ENCODE measurements at regions not wholly inside any gene's neighbourhood (a gene's known extent, or its start where the extent isn't known, plus 50 kb on each side); places are given as distances from the start of the nearest gene placed in this dataset.

DNA sequence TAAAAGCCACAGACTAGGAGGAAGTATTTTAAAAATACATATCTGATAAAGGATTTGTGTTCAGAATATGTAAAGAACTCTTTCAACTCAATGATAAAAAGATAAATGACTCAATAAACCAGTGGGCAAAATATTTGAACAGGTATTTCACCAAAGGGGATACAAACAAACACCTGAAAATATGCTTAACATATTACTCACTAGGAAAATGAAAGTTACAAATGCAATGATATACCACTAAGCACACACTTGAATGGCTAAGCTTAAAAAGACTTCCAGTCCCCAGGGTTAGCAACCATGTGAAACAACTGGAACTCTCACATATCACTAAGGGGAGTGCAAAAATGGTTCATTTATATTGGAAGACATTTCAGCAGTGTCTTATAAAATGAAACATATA, 131.6 kb downstream of the SLIT2 start:
- TF ChIP-seq, protein P1, sequence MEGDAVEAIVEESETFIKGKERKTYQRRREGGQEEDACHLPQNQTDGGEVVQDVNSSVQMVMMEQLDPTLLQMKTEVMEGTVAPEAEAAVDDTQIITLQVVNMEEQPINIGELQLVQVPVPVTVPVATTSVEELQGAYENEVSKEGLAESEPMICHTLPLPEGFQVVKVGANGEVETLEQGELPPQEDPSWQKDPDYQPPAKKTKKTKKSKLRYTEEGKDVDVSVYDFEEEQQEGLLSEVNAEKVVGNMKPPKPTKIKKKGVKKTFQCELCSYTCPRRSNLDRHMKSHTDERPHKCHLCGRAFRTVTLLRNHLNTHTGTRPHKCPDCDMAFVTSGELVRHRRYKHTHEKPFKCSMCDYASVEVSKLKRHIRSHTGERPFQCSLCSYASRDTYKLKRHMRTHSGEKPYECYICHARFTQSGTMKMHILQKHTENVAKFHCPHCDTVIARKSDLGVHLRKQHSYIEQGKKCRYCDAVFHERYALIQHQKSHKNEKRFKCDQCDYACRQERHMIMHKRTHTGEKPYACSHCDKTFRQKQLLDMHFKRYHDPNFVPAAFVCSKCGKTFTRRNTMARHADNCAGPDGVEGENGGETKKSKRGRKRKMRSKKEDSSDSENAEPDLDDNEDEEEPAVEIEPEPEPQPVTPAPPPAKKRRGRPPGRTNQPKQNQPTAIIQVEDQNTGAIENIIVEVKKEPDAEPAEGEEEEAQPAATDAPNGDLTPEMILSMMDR (IDR thresholded peaks at IDR 0.05), result no peak
- no peaks in the 10 kb centered on the region for H3K27me3 ChIP-seq (ENCODE audit: control insufficient read depth, insufficient read depth, low read length)

DNA sequence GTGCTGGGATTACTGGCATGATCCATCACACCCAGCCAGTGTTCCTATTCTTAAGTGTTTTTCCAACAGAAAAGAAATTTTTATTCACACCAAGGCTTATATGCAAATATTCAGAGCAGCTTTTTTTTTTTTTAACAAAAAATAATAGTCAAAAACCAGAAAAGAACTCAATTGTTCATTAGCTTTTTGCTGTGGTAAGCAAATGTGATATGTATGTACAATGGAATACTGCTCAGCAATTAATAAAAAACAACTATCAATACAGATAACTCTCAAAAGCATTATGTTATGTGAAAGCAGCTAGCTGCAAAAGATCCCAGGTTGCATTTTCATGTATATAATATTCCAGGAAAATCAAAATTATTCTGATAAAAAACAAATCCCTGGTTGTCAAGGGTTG, 132.3 kb downstream of the SLIT2 start:
- TF ChIP-seq, protein P1 (IDR thresholded peaks at IDR 0.05), result no peak
- no peaks in the 10 kb centered on the region for H3K36me3 ChIP-seq (ENCODE audit: control insufficient read depth, insufficient read depth, low read length)
- H2AFZ ChIP-seq, result no peak overlapping the region
- no peak overlapping the region for H3K9ac ChIP-seq
- H3K27me3 ChIP-seq (ENCODE audit: control insufficient read depth, insufficient read depth, low read length), result no peaks in the 10 kb centered on the region
- no peaks in the 10 kb centered on the region for H3K4me1 ChIP-seq
- H3K4me2 ChIP-seq (ENCODE audit: low read length), result no peak overlapping the region
- H3K9me3 ChIP-seq (ENCODE audit: control insufficient read depth, low read length), result no peaks in the 10 kb centered on the region
- H3K79me2 ChIP-seq, result no peaks in the 10 kb centered on the region
- no peak overlapping the region for H3K27ac ChIP-seq
- H3K4me3 ChIP-seq (ENCODE audit: low read depth, low read length), result no peak overlapping the region

More for the DNA sequence above, 131.6 kb downstream of the SLIT2 start:
- no peaks in the 10 kb centered on the region for H3K36me3 ChIP-seq (ENCODE audit: control insufficient read depth, insufficient read depth, low read length)
- H3K4me1 ChIP-seq, result no peaks in the 10 kb centered on the region
- H3K79me2 ChIP-seq, result no peaks in the 10 kb centered on the region
- no peak overlapping the region for H3K4me3 ChIP-seq (ENCODE audit: low read depth, low read length)
- no peaks in the 10 kb centered on the region for H3K9me3 ChIP-seq (ENCODE audit: control insufficient read depth, low read length)
- H3K9ac ChIP-seq, result no peak overlapping the region
- H2AFZ ChIP-seq, result no peak overlapping the region
- no peak overlapping the region for H3K4me2 ChIP-seq (ENCODE audit: low read length)
- no peak overlapping the region for H3K27ac ChIP-seq

DNA sequence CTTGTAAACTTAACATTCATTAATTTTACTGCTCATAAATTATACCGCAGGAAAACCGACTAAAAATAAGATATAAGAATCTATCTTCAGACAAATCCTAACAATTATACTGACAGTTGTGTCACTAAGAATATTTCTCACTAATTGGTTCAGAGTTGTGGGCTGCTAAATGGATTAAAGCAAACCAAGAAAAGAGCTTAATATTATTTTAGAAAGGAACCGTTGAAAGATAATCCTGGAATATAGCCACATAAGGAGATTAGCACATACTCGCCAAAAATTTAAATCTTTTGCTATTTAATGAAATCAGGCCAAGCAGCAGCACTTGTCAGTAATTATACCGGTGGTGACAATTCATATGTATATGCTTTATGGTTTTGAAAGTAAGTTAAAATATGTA, 132.8 kb downstream of the SLIT2 start:
- H3K27me3 ChIP-seq (ENCODE audit: control insufficient read depth, insufficient read depth, low read length), result no peaks in the 10 kb centered on the region
- no peak overlapping the region for H3K4me3 ChIP-seq (ENCODE audit: low read depth, low read length)
- H3K9ac ChIP-seq, result no peak overlapping the region
- H3K27ac ChIP-seq, result no peak overlapping the region
- TF ChIP-seq, protein P1 (IDR thresholded peaks at IDR 0.05), result no peak
- no peak overlapping the region for H2AFZ ChIP-seq
- H3K79me2 ChIP-seq, result no peaks in the 10 kb centered on the region
- H3K4me2 ChIP-seq (ENCODE audit: low read length), result no peak overlapping the region
- no peaks in the 10 kb centered on the region for H3K9me3 ChIP-seq (ENCODE audit: control insufficient read depth, low read length)
- no peaks in the 10 kb centered on the region for H3K4me1 ChIP-seq
- H3K36me3 ChIP-seq (ENCODE audit: control insufficient read depth, insufficient read depth, low read length), result no peaks in the 10 kb centered on the region

DNA sequence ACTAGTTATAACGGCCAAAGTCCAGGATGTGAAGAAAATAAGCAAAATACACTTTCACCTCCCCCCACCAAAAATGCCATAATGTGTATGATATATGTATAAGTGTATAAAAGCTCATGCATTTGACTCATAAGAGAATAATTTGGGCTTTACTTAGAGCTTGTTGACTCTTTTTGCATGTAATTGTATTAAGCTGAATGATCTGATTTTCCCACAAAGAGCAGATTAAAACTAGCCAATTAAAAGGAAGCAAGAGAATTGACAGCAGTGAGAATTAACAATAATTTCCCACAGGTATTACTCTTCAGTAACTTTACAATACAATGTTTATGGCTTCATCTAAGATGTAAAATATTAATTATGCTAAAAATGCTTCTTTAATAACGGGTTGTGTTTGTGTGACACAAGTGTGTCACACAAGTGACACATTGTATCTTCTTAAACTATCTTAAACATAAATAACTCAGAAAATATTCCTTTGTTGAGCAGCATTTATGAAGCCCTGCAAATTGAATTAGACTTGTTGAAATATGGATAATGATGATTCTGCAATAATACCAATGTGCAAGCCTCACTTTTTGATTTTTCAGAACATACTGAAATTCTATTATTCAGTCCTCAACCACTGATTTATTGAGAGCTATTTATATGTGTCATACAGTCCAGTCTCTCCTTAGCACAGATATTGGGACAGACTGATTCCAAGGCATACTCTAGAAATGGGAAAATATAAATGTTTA, 134.5 kb downstream of the SLIT2 start:
- TF ChIP-seq, protein P1 (IDR thresholded peaks at IDR 0.05), result no peak
- Histone ChIP-seq H3K9me3 (ENCODE audit: control insufficient read depth, low read length) (no peaks in the 10 kb centered on the region), H3K27me3 (ENCODE audit: control insufficient read depth, insufficient read depth, low read length) (no peaks in the 10 kb centered on the region), H3K9ac (no peak overlapping the region), H3K4me1 (no peaks in the 10 kb centered on the region), H3K36me3 (ENCODE audit: control insufficient read depth, insufficient read depth, low read length) (no peaks in the 10 kb centered on the region), H3K4me2 (ENCODE audit: low read length) (no peak overlapping the region), H3K4me3 (ENCODE audit: low read depth, low read length) (no peak overlapping the region), H2AFZ (no peak overlapping the region), H3K79me2 (no peaks in the 10 kb centered on the region), H3K27ac (no peak overlapping the region)

DNA sequence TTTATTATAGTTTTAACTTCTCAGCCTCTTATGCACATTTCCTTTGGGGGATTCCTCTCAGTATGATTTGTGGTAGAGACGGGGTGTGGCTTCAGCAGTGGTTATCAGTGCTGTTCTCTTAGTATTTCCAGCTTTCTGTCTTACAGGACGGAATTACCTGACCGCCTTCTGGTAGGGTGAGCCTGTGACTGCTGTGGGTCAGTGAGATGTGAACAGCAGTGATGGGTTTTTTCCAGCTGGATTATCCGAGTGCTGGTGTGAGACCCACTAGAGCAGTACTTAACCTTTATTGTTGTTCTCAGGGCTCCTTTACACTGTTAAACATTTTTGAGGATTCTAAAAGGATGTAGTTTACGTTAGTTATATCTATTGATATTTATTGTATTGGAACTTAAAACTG, 135.2 kb downstream of the SLIT2 start:
- Histone ChIP-seq H3K36me3 (ENCODE audit: control insufficient read depth, insufficient read depth, low read length) (no peaks in the 10 kb centered on the region), H3K9me3 (ENCODE audit: control insufficient read depth, low read length) (no peaks in the 10 kb centered on the region), H3K79me2 (no peaks in the 10 kb centered on the region), H3K9ac (no peak overlapping the region), H3K27ac (no peak overlapping the region), H2AFZ (no peak overlapping the region), H3K4me2 (ENCODE audit: low read length) (no peak overlapping the region), H3K27me3 (ENCODE audit: control insufficient read depth, insufficient read depth, low read length) (no peaks in the 10 kb centered on the region), H3K4me1 (no peaks in the 10 kb centered on the region), H3K4me3 (ENCODE audit: low read depth, low read length) (no peak overlapping the region)
- TF ChIP-seq, protein P1 (IDR thresholded peaks at IDR 0.05), result no peak

All from parathyroid adenoma (tissue), 2 donors.